Mucosa of descending colon (tissue), 3 donors: ENCODE measurements at regions not wholly inside any gene's neighbourhood (a gene's known extent, or its start where the extent isn't known, plus 50 kb on each side); places are given as distances from the start of the nearest gene placed in this dataset.

Source experiments
- ATAC-seq: fragments of 200-7000 bp; cut with Tn5 transposase; one replicate; pipeline ENCODE4 v1.9.1; 2020; ENCODE audit warnings: mild to moderate bottlenecking, moderate library complexity
- DNase-seq, 3 donors: peaks; one replicate each; pipeline ENCODE4 v3.0.0-alpha.2; 2020
- H3K36me3 ChIP-seq: fragments of 200-600 bp; one replicate; pipeline ENCODE4 v1.8.0; 2021; ENCODE audit warnings: low read depth, mild to moderate bottlenecking
- H3K4me1 ChIP-seq: fragments of 200-600 bp; one replicate; pipeline ENCODE4 v1.8.0; 2021; ENCODE audit warnings: low read depth, mild to moderate bottlenecking
- H3K4me3 ChIP-seq: fragments of 200-600 bp; one replicate; pipeline ENCODE4 v1.8.0; 2021; ENCODE audit warnings: mild to moderate bottlenecking
- H3K9me3 ChIP-seq: fragments of 200-600 bp; one replicate; pipeline ENCODE4 v1.8.0; 2021; ENCODE audit warnings: mild to moderate bottlenecking
- intact Hi-C, 2 donors: fragments of 100-400 bp; cut with DNase I in 1 of 2; cut with micrococcal nuclease in 1 of 2; formaldehyde crosslinking; loops; one replicate each; pipeline versions ENCODE4 v1.11.0 to v1.11.1; 2022; cut with DNase I, micrococcal nuclease
- TF ChIP-seq, protein P1 (sequence below): fragments of 200-600 bp; IDR thresholded peaks from one replicate; pipeline ENCODE4 v1.8.0; 2022; ENCODE audit warnings: antibody characterized with exemption, mild to moderate bottlenecking
- donor health status: DM: no; HTN: no; CAD: no; lungs with moderate emphysema.
- donor health status: DM: no; HTN: no; CAD: no.
- donor health status: DM: no; HTN: yes; CAD: no.

DNA sequence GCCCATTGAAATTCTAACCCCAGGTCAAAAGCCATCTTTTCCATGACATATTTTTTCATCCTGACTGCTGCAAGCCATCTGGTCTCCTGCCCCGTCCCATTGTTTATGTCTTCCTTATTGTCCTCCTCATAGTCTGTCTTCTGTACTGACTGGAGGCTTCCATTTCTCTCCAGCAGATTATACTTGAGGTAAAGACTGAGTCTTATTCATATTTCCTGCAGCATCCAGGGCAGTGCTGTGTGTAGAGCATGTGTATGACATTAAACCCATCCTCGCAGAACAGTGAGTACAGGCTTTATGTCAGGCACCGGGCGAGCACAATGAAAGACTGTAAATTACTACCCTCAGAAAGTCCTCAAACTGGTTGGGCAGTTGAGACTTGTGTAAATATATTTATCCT is 275.1 kb downstream of the C4orf33 start:
- ATAC-seq: no peak

DNA sequence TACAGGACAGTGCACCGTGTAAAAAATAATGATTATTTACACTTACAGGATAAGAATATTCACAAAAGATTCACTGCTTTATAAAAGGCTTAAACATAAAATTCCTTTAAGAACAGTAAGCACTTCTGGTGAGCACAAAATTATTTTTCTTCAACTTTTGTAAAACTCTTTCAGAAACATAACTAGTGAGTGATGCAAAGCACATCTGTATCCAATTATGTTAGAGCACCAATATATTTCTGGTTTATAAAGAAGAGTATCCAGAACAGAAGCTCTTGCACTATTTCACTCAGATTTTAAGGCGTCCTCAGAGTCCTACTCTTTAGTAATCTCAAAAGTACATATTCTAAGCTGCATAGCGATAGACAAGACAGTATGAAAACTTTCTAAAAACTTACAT is 276.0 kb downstream of the C4orf33 start:
- ATAC-seq (no peak), DNase-seq (no peak)
- H3K4me1 ChIP-seq: no peaks in the 10 kb centered on the region
- no peaks in the 10 kb centered on the region for H3K36me3 ChIP-seq
- H3K4me3 ChIP-seq: no peak overlapping the region
- intact Hi-C loops: no loop called here
- no peaks in the 10 kb centered on the region for H3K9me3 ChIP-seq
- TF ChIP-seq, protein P1, sequence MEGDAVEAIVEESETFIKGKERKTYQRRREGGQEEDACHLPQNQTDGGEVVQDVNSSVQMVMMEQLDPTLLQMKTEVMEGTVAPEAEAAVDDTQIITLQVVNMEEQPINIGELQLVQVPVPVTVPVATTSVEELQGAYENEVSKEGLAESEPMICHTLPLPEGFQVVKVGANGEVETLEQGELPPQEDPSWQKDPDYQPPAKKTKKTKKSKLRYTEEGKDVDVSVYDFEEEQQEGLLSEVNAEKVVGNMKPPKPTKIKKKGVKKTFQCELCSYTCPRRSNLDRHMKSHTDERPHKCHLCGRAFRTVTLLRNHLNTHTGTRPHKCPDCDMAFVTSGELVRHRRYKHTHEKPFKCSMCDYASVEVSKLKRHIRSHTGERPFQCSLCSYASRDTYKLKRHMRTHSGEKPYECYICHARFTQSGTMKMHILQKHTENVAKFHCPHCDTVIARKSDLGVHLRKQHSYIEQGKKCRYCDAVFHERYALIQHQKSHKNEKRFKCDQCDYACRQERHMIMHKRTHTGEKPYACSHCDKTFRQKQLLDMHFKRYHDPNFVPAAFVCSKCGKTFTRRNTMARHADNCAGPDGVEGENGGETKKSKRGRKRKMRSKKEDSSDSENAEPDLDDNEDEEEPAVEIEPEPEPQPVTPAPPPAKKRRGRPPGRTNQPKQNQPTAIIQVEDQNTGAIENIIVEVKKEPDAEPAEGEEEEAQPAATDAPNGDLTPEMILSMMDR: no peak

More for the DNA sequence above, 275.1 kb downstream of the C4orf33 start:
- no peaks in the 10 kb centered on the region for H3K36me3 ChIP-seq
- intact Hi-C loops: no loop called here
- TF ChIP-seq, protein P1: no peak
- no peaks in the 10 kb centered on the region for H3K9me3 ChIP-seq
- no peak overlapping the region for H3K4me3 ChIP-seq
- no peaks in the 10 kb centered on the region for H3K4me1 ChIP-seq
- no peak for DNase-seq

DNA sequence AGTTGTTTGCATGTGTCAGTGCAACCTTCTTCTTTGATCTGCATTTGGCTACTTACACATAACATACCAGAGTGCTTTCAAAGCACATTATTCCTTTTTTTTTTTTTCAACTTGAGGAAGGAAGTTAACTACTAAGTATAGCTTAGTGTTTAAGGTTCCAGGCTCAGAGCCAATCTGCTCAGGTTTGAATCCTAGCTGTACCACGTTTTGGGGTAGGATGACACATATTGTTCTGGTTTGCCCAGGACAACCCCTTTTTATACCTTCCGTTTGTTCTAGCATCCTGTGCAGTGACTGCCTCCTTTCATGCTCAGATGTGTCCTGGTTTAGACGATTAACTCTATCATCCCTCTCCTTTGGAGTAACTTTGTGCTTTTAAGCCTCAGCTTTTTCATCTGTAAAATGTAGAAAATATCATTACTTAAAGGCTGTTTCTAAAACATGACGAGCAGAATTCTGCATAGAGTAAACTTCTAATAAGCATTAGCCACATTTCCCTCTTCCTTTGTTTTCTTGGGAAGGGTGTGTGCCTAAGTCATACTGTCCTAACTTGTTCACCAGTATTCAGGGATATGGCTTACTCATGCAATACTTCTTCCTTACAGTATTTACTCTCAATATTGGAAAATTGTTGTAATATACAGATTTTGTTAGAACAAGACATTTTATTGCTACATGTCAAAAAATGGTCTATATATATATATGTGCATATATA is 281.3 kb downstream of the C4orf33 start:
- Histone ChIP-seq H3K4me3 (no peak overlapping the region), H3K9me3 (no peaks in the 10 kb centered on the region), H3K36me3 (no peaks in the 10 kb centered on the region), H3K4me1 (no peaks in the 10 kb centered on the region)
- no peak for ATAC-seq
- TF ChIP-seq, protein P1: no peak
- no peak for DNase-seq
- intact Hi-C loops: no loop called here

DNA sequence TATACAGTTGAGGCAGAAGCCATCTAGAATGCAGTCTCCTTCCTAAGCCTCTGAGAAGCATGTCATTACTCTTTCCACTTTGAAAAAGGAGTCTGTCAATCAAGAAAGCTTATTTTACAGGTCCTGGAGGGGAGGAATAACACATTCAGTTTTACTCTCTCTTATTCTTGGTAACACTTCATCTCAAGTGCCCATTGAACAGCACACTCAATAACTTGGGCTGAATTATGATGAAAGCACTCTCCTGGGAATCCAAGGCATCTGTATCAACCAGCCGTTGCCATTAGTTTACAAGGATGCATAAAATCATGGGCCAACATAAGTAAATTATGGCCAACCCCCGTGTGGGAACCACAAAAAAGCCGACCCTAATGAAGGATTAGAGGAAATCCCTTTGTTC is 282.4 kb downstream of the C4orf33 start:
- Histone ChIP-seq H3K4me3 (no peak overlapping the region), H3K36me3 (no peaks in the 10 kb centered on the region), H3K4me1 (no peaks in the 10 kb centered on the region), H3K9me3 (no peaks in the 10 kb centered on the region)
- no peak for ATAC-seq
- no peak for DNase-seq
- intact Hi-C loops: no loop called here
- TF ChIP-seq, protein P1: no peak

DNA sequence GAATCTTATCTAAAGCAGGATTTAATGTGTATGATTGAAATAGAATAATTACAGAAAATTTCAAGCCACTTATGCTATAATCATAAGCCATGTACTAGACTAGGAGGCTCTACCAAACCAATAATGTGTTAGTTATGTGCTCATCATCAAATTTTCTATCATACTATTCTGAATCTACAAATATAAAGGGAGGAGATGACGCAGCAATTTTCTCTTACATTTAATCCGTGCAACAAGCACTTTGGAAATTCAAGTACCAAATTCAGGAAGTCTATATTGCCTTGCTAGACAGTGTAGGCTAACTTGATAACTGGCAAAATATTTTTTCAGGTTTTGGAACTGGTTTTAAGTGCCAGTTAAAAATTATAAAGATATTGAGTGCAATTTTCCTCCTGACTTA is 283.5 kb downstream of the C4orf33 start:
- Histone ChIP-seq H3K4me1 (no peaks in the 10 kb centered on the region), H3K36me3 (no peaks in the 10 kb centered on the region), H3K9me3 (no peaks in the 10 kb centered on the region), H3K4me3 (no peak overlapping the region)
- no peak for DNase-seq
- intact Hi-C loops: no loop called here
- no peak for ATAC-seq
- TF ChIP-seq, protein P1: no peak

DNA sequence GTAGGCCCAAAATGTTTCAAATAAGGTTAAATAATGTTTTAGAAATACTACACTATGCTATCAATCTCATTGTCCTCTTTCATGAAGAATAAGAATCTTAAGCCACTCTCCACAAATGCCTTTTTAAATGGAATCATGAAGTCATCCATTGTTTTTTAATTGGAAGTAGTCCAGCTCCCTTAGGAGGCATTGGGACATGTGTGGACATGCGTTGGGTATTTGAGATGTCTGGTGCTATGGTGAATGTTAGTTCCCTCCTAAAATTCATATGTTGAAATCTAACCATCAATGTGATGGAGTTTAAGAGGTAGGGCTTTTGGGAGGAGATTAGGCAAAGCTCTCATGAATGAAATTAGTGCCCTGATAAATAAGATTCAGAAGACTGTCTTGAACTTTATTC is 289.0 kb downstream of the C4orf33 start:
- no peak for ATAC-seq
- TF ChIP-seq, protein P1: no peak
- Histone ChIP-seq H3K4me3 (no peak overlapping the region), H3K9me3 (no peaks in the 10 kb centered on the region), H3K4me1 (no peaks in the 10 kb centered on the region), H3K36me3 (no peaks in the 10 kb centered on the region)
- no peak for DNase-seq
- intact Hi-C loops: no loop called here
